ENCODE measurements at regions not wholly inside any gene's neighbourhood (a gene's known extent, or its start where the extent isn't known, plus 50 kb on each side); places are given as distances from the start of the nearest gene placed in this dataset.

- TF ChIP-seq CTCF (IDR thresholded peaks at IDR 0.05 in 8 of 11, conservative IDR thresholded peaks at IDR 0.05 in 3 of 11) (no peak), POLR2A (IDR thresholded peaks at IDR 0.05) (no peak), POLR2AphosphoS5 (IDR thresholded peaks at IDR 0.05) (no peak)
These were observed 557.0 kb upstream of the SGO1 start for GRCh38 chr3:20742903-20743552.

All from spleen (tissue), 7 donors.